ENCODE measurements at regions not wholly inside any gene's neighbourhood (a gene's known extent, or its start where the extent isn't known, plus 50 kb on each side); places are given as distances from the start of the nearest gene placed in this dataset.

GRCh38 chr6:153208706-153209105 lies 77.6 kb upstream of the RGS17 start:
- peak; percentile 48 for DNase-seq

GRCh38 chr6:153207617-153208016 lies 76.5 kb upstream of the RGS17 start:
- no peak for DNase-seq

- no peak for DNase-seq
These were observed 75.9 kb upstream of the RGS17 start for GRCh38 chr6:153207006-153207405.

GRCh38 chr6:153192943-153193885 lies 62.1 kb upstream of the RGS17 start:
- DNase-seq: no peak

DNA sequence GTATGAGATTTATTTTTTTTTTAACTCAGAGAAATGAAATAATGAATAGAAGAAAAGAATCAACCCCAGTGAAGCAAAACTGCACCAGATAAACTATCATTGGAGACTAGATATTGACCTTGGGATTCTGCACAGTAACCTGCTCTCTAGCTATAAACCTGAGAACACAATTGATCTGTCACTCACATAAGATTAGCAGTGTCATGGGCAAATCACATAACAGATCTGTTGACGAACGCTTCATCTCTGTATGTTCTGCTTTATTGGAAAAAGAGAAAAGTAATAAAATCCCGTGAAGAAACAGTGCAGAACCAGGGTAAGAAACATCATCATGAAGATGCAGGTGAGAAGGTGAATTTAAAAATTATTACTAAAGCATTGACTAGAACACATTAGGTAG lies 52.8 kb upstream of the RGS17 start:
- no peak for DNase-seq
